AG10803 (cell line): ENCODE measurements at regions not wholly inside any gene's neighbourhood (a gene's known extent, or its start where the extent isn't known, plus 50 kb on each side); places are given as distances from the start of the nearest gene placed in this dataset.

ENCODE experiments used
- DNase-seq: peaks from one replicate; pipeline ENCODE4 v3.0.0; 2010; ENCODE audit warnings: low read depth
- H3K4me3 ChIP-seq: 2 replicates; pipeline ENCODE4 v1.5.1; 2011; ENCODE audit warnings: mild to moderate bottlenecking, low read length, control low read depth
- CTCF ChIP-seq: conservative IDR thresholded peaks from 2 replicates; pipeline ENCODE4 v1.5.1; 2011; ENCODE audit warnings: mild to moderate bottlenecking, low read length, control low read depth, inconsistent platforms

GRCh38 chr20:57022306-57022705 lies 244.1 kb downstream of the BMP7 start:
- TF ChIP-seq CTCF = no peak
- no peak overlapping the region for H3K4me3 ChIP-seq
- DNase-seq = no peak

- no peak for TF ChIP-seq CTCF
- no peak overlapping the region for H3K4me3 ChIP-seq
- DNase-seq = no peak
Measured at GRCh38 chr20:57023007-57023406, 243.4 kb downstream of the BMP7 start.

- H3K4me3 ChIP-seq = no peak overlapping the region
- TF ChIP-seq CTCF = no peak
- DNase-seq = no peak
Measured at GRCh38 chr20:57023997-57024396, 242.4 kb downstream of the BMP7 start.

GRCh38 chr20:57024849-57025248 lies 241.6 kb downstream of the BMP7 start:
- TF ChIP-seq CTCF = no peak
- H3K4me3 ChIP-seq = no peak overlapping the region
- DNase-seq = no peak

- TF ChIP-seq CTCF = no peak
- DNase-seq = no peak
Measured at GRCh38 chr20:57025261-57025660, 241.2 kb downstream of the BMP7 start.

GRCh38 chr20:57025666-57026224 lies 240.7 kb downstream of the BMP7 start:
- no peak for TF ChIP-seq CTCF
- no peak overlapping the region for H3K4me3 ChIP-seq
- no peak for DNase-seq

More at GRCh38 chr20:57025261-57025660, 241.2 kb downstream of the BMP7 start:
- H3K4me3 ChIP-seq = no peak overlapping the region

GRCh38 chr20:57027777-57028176 lies 238.7 kb downstream of the BMP7 start:
- no peak overlapping the region for H3K4me3 ChIP-seq
- TF ChIP-seq CTCF = no peak
- DNase-seq = no peak
